NCI-H1105 treated with DMSO at 0.1 percent for 48 hours (cell line): ENCODE measurements at regions not wholly inside any gene's neighbourhood (a gene's known extent, or its start where the extent isn't known, plus 50 kb on each side); places are given as distances from the start of the nearest gene placed in this dataset.
A peak's percentile ranks its signal among the peaks of the same experiment; 100 is the strongest.

Source experiments
- DNase-seq: peaks from one replicate; lab custom pipeline; 2025; lab: John Stamatoyannopoulos, UW

GRCh38 chr3:144380849-144381248 lies 409.2 kb downstream of the DIPK2A start:
- DNase-seq, result peak; percentile 59

- no peak for DNase-seq
Measured at GRCh38 chr3:144381607-144382006, 410.0 kb downstream of the DIPK2A start.

- DNase-seq, result no peak
Measured at GRCh38 chr3:144384241-144384979, 412.8 kb downstream of the DIPK2A start.

- no peak for DNase-seq
Measured at GRCh38 chr3:144390786-144391185, 419.2 kb downstream of the DIPK2A start.

GRCh38 chr3:144391236-144391635 lies 419.6 kb downstream of the DIPK2A start:
- no peak for DNase-seq

GRCh38 chr3:144394032-144394431 lies 422.4 kb downstream of the DIPK2A start:
- DNase-seq, result no peak

- DNase-seq, result no peak
Measured at GRCh38 chr3:144402430-144402829, 430.8 kb downstream of the DIPK2A start.

- DNase-seq, result no peak
Measured at GRCh38 chr3:144403040-144403457, 431.4 kb downstream of the DIPK2A start.

- DNase-seq, result no peak
Measured at GRCh38 chr3:144407335-144407734, 435.7 kb downstream of the DIPK2A start.

GRCh38 chr3:144409319-144409718 lies 437.7 kb downstream of the DIPK2A start:
- peak; percentile 93 for DNase-seq

GRCh38 chr3:144413068-144413467 lies 441.4 kb downstream of the DIPK2A start:
- DNase-seq, result no peak

GRCh38 chr3:144415492-144415891 lies 443.9 kb downstream of the DIPK2A start:
- peak; percentile 27 for DNase-seq

- no peak for DNase-seq
Measured at GRCh38 chr3:144424606-144425005, 453.0 kb downstream of the DIPK2A start.

GRCh38 chr3:144426366-144426765 lies 454.7 kb downstream of the DIPK2A start:
- DNase-seq, result no peak

GRCh38 chr3:144426967-144427366 lies 455.3 kb downstream of the DIPK2A start:
- no peak for DNase-seq

- no peak for DNase-seq
Measured at GRCh38 chr3:144429719-144430121, 458.1 kb downstream of the DIPK2A start.

GRCh38 chr3:144431134-144431533 lies 459.5 kb downstream of the DIPK2A start:
- no peak for DNase-seq

GRCh38 chr3:144433006-144433405 lies 461.4 kb downstream of the DIPK2A start:
- DNase-seq, result no peak

GRCh38 chr3:144437989-144438388 lies 466.4 kb downstream of the DIPK2A start:
- no peak for DNase-seq

GRCh38 chr3:144444061-144444460 lies 472.4 kb downstream of the DIPK2A start:
- DNase-seq, result no peak

- DNase-seq, result no peak
Measured at GRCh38 chr3:144444546-144444945, 472.9 kb downstream of the DIPK2A start.

GRCh38 chr3:144455841-144456440 lies 484.3 kb downstream of the DIPK2A start:
- no peak for DNase-seq

- DNase-seq, result no peak
Measured at GRCh38 chr3:144457758-144458157, 486.1 kb downstream of the DIPK2A start.

GRCh38 chr3:144458283-144458682 lies 486.7 kb downstream of the DIPK2A start:
- DNase-seq, result no peak
